HG02943 (cell line): ENCODE measurements at regions not wholly inside any gene's neighbourhood (a gene's known extent, or its start where the extent isn't known, plus 50 kb on each side); places are given as distances from the start of the nearest gene placed in this dataset.

Experiments used
- ATAC-seq: cut with Tn5 transposase; IDR thresholded peaks from one replicate; pipeline ENCODE4 v1.9.1; 2021; ENCODE audit warnings: mild to moderate bottlenecking, low read depth, moderate library complexity; ENCODE audit not compliant: unreplicated experiment

DNA sequence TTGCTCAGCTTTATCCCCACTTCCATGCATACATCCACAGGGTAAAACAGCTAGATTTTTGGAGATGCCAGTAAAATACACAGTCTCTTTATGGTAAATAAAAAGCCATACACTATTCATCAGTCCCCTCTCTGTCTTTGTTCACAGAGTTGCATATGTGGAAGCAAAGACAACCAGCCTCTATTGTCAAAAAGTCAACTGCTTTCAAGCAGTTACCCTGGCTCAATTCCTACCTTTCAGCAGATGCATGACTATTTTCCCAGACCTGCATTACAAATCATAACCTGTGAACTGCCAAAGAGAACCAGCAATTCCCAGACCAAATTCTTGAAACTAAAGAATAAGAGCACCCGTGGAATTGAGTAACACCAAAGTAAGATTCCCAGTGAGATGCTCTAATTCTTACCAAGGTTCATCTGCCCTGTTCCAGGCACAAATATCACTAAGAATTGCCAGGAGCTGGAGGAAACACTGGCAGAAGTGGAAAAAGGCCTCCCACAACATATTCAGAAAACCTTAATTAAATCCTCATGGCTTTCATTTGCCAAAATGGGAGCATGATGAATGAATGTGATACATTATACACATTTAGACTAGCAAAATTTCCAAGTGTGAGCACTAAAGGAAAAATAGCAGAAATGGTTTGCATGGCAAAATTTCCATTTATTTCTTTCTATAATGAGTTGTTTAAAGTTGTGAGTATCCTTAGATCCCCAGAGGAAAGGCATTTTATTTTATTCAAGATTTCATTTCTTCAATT is 391.2 kb upstream of the ADGRL3 start:
- ATAC-seq, result no peak

DNA sequence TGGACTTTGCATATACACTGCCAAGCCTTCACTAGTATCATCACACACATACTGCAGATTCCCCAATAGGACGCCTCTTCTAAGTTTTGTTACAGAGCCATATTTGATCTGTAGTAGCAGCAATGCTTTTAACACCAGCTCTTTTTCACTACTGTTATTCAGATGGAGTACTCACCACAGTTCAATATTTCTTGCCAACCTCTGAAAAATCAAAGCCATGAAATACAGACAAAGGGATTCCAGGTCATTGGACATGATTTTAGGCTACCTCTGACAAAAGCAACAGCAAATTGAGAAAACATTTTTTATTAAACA is 390.7 kb upstream of the ADGRL3 start:
- no peak for ATAC-seq

- ATAC-seq, result no peak
Observed at GRCh38 chr4:60812811-60813210, 387.3 kb upstream of the ADGRL3 start.

- no peak for ATAC-seq
Observed at GRCh38 chr4:60814549-60814948, 385.6 kb upstream of the ADGRL3 start.

DNA sequence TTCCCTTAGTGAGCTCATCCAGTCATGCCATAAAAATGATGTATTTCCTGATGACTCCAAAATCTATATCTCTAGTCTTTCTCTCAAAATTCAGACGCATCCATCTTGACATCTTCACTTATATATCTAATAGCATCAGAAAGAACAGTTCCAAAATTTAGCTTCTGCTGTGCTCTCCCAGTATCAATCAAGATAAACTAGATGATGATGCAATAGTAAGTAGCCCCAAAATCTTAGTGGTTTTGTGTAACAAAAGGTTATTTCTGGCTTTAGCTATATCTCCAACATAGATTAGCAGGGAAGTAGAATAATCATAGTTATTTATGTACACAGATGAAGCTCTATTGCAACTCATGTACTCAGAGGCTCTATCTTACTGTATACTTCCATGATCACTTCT is 382.5 kb upstream of the ADGRL3 start:
- ATAC-seq, result no peak

DNA sequence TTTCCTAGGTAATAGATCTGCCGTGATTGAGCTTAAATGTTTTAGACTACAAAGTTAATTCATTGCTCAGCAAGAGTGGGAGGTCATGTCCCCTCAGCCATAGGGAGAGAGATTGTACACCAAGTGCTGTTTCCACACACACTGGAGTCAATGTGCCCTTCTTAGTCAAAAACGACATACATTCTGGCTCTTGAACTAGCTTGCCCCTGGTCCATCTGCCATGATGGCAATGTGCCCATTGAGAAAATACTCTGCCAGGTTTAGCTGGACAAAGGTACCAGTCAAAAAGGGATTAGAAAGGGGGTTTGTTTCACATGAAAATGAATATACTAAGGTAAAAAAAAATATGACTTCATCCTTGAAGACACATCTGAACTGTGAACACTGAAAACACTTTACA is 377.1 kb upstream of the ADGRL3 start:
- ATAC-seq, result no peak

GRCh38 chr4:60840020-60840419 is 360.1 kb upstream of the ADGRL3 start:
- ATAC-seq, result no peak

- ATAC-seq, result no peak
Observed at GRCh38 chr4:60846678-60847077, 353.4 kb upstream of the ADGRL3 start.

DNA sequence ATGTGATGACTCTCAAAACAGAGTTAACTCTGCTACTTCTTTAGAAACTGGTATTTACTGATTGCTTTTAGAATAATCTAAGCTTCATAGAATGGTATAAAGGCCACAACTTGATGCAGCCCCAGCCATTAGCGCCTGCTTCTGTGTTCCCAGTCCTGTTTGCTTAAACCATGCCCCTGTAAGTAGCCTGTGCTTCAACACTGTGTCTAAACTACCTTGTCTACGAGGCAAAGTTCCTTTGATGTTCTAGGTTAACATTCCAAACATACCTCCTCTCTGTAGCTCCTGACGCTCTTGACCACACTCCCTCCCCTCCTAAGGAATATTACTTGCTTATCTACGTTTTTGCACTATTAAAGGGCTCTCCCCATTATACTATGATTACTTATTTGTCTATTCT is 352.5 kb upstream of the ADGRL3 start:
- ATAC-seq, result no peak

- no peak for ATAC-seq
Observed at GRCh38 chr4:60857130-60857753, 342.9 kb upstream of the ADGRL3 start.

GRCh38 chr4:60863442-60863841 is 336.7 kb upstream of the ADGRL3 start:
- ATAC-seq, result no peak

DNA sequence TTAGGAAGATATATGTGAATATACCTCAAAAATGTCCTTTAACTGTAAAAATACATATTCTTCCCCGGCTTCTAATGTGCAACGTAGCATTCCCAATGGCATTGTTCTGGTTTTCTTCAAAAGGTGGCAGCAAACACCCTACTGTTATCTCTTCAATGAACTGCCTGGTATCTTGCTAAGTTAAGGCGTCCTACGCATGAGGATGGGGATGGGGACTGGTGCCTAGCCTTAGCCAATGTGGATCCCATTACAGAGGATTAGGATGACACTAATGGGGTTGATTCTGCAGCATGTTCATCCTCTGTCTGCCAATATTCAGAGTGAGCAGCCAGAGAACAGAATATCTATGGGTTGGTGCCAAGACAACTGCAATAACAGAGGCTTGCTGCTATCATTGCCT is 334.9 kb upstream of the ADGRL3 start:
- no peak for ATAC-seq

DNA sequence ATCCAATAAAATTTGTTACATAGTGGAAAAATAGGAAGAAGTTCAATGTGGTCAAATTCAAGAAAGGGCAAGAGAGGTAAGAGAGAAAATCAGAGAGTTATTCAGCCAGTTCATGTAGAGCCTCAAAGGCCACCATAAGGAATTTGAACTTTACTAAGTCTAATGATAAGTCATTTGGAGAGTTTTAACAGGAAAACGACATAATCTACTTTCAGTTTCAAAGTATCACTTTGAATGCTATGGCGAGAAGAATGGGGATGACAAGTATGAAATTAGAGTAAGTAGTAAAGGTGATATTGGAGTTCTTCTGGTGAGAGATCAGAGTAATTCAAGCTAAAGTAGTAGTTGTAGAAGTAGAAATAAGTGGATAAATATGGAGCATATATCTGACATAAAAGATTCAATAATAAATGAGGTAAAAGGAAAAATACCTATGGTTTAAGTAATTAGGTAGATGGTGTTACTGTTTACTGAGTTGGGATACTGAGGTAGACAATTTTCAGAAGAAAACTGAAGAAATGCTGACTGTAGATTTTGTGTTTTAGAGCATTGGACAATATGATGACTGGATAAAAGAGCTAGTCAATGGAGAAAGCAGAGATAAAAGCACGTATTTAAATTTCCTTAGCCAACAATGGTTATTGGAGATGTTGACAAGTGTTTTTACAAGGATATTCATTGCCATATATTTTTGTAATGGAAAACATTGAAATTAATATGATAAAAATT is 331.7 kb upstream of the ADGRL3 start:
- ATAC-seq, result no peak

GRCh38 chr4:60879135-60879701 is 320.9 kb upstream of the ADGRL3 start:
- ATAC-seq, result no peak

DNA sequence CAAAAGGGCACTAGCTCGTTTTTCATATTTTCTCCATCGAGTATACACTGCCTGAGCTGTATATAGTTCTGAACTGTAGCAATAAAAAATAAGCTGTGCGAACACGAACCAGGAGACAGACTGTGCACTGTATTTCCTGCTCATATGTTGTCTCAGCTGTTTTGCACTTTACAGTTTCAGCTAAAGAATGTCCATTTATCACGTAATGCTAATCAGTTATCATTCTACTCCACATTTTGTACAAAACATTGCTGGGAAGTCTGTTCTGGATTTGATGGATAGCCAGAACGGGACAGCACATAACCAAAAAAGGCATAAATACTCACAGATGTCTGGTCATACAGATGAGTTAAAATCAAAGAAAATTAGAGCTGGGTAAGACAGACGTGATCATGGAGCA is 315.5 kb upstream of the ADGRL3 start:
- no peak for ATAC-seq

- ATAC-seq, result no peak
Observed at GRCh38 chr4:60885011-60885410, 315.1 kb upstream of the ADGRL3 start.

DNA sequence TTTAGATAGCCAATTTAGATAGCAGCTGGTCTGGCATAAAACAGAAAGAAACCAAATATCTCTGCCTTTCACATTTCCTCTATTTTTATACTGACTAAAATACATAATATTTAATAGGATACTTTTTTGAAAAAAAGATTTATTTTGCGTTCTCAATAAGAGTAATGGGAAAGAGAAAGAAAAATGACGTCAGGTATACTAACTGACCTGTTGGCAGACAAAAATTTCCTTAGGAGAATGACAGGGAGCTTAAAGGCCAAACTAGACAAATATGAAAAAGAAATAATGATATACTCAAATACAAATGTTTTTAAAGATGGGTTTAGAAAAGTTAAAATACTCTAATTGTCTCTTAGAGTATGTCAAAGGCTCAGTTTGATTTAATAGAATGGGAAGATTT is 309.4 kb upstream of the ADGRL3 start:
- ATAC-seq, result no peak

DNA sequence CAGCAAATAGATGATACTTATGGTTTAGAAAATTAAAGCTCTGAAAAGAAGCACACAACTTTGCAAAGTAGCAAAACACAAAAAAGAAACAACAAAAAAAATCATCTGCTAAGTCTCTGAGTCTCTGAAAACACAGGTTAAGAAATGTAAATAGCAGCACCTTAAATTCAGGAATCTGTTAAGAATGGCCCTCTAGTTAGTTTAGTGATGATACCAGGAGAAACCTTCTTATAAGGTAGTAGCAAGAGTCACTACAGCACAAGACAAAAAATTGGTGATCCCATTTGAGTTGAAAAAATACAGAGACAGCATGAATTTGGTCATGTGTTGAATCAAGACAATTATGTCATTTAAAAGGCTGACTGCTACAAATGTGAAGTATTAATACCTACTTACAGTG is 308.2 kb upstream of the ADGRL3 start:
- no peak for ATAC-seq

- ATAC-seq, result no peak
Observed at GRCh38 chr4:60897415-60897814, 302.7 kb upstream of the ADGRL3 start.

- no peak for ATAC-seq
Observed at GRCh38 chr4:60905162-60905561, 295.0 kb upstream of the ADGRL3 start.

- ATAC-seq, result no peak
Observed at GRCh38 chr4:60911127-60911526, 289.0 kb upstream of the ADGRL3 start.

- no peak for ATAC-seq
Observed at GRCh38 chr4:60913002-60913401, 287.1 kb upstream of the ADGRL3 start.
